Peyer's patch (tissue), 4 donors: ENCODE measurements at regions not wholly inside any gene's neighbourhood (a gene's known extent, or its start where the extent isn't known, plus 50 kb on each side); places are given as distances from the start of the nearest gene placed in this dataset.

ENCODE experiments used
- DNase-seq, 3 donors: peaks; one replicate each; pipeline ENCODE4 v3.0.0-alpha.2; 2017 to 2019
- H3K27ac ChIP-seq, 4 donors: fragments of 200-600 bp; sonication (generic); one replicate each; pipeline ENCODE4 v1.5.1; 2016 to 2019
- H3K27me3 ChIP-seq, 2 donors: fragments of 200-600 bp; sonication (generic); one replicate each; pipeline ENCODE4 v1.5.1; 2019
- H3K36me3 ChIP-seq, 3 donors: fragments of 200-600 bp; sonication (generic); one replicate each; pipeline ENCODE4 v1.5.1; 2016 to 2019
- H3K4me1 ChIP-seq, 4 donors: fragments of 200-600 bp; sonication (generic); one replicate each; pipeline ENCODE4 v1.5.1; 2016 to 2019
- H3K4me3 ChIP-seq, 4 donors: fragments of 200-600 bp; sonication (generic); 1 replicate in 3 of 4; 2 replicates in 1 of 4; pipeline ENCODE4 v1.5.1; 2016 to 2019; ENCODE audit warnings: mild to moderate bottlenecking in 1 of 4
- H3K9me3 ChIP-seq, 4 donors: fragments of 200-600 bp; sonication (generic); one replicate each; pipeline ENCODE4 v1.5.1; 2016 to 2019; ENCODE audit warnings: mild to moderate bottlenecking in 1 of 4
- CTCF ChIP-seq, 6 experiments: fragments of 450-650 bp in 4 of 6; fragments of 200-600 bp in 2 of 6; sonication (generic) in 1 of 6; IDR thresholded peaks; one replicate each; pipeline ENCODE4 v1.5.1; 2017 to 2019; ENCODE audit warnings: antibody characterized with exemption in 6 of 6, mild to moderate bottlenecking in 3 of 6, moderate library complexity in 1 of 6
- POLR2A ChIP-seq, 2 donors: fragments of 450-650 bp; IDR thresholded peaks; one replicate each; pipeline ENCODE4 v1.5.1; 2017; ENCODE audit warnings: antibody characterized with exemption in 2 of 2, mild to moderate bottlenecking in 2 of 2, moderate library complexity in 2 of 2

GRCh38 chr17:65444049-65444448 is 117.4 kb downstream of the AXIN2 start:
- no peak overlapping the region for H3K4me3 ChIP-seq
- H3K27ac ChIP-seq, result no peak overlapping the region
- H3K9me3 ChIP-seq, result no peaks in the 10 kb centered on the region
- DNase-seq, result no peak
- no peaks in the 10 kb centered on the region for H3K27me3 ChIP-seq
- H3K4me1 ChIP-seq, result no peaks in the 10 kb centered on the region
- TF ChIP-seq CTCF (IDR thresholded peaks at IDR 0.05), result no peak
- TF ChIP-seq POLR2A (IDR thresholded peaks at IDR 0.05), result no peak
- H3K36me3 ChIP-seq, result no peaks in the 10 kb centered on the region

GRCh38 chr17:65442691-65443090 is 118.8 kb downstream of the AXIN2 start:
- no peak for TF ChIP-seq CTCF (IDR thresholded peaks at IDR 0.05)
- TF ChIP-seq POLR2A (IDR thresholded peaks at IDR 0.05), result no peak
- Histone ChIP-seq H3K27ac (no peak overlapping the region), H3K27me3 (no peaks in the 10 kb centered on the region), H3K4me3 (no peak overlapping the region), H3K36me3 (no peaks in the 10 kb centered on the region), H3K4me1 (no peaks in the 10 kb centered on the region), H3K9me3 (no peaks in the 10 kb centered on the region)
- no peak for DNase-seq

DNA sequence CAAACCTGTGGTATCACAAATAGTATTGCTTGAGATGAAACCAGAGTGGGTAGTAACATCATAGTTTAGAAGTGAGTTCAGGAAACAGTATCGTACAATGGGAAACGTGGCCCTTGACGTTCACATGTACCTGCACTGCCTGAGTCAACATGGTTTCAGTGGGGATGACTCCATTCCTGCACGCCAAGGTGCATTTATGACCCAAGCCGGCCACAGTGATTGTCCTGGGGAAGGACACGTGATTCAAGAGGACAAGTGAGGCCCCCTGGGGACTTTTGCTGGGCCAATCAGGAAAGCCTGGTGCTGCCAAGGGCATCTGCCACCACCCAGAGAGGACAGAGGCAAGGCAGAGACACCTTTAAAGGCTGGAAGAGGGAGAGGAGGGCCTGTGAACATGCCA is 119.2 kb downstream of the AXIN2 start:
- Histone ChIP-seq H3K36me3 (no peaks in the 10 kb centered on the region), H3K27me3 (no peaks in the 10 kb centered on the region), H3K4me3 (no peak overlapping the region), H3K27ac (no peak overlapping the region), H3K9me3 (no peaks in the 10 kb centered on the region), H3K4me1 (no peaks in the 10 kb centered on the region)
- no peak for DNase-seq
- TF ChIP-seq CTCF (IDR thresholded peaks at IDR 0.05), result no peak
- no peak for TF ChIP-seq POLR2A (IDR thresholded peaks at IDR 0.05)

GRCh38 chr17:65441053-65441605 is 120.3 kb downstream of the AXIN2 start:
- H3K27me3 ChIP-seq, result no peaks in the 10 kb centered on the region
- H3K36me3 ChIP-seq, result no peaks in the 10 kb centered on the region
- no peaks in the 10 kb centered on the region for H3K4me1 ChIP-seq
- no peaks in the 10 kb centered on the region for H3K9me3 ChIP-seq
- no peak for TF ChIP-seq CTCF (IDR thresholded peaks at IDR 0.05)
- TF ChIP-seq POLR2A (IDR thresholded peaks at IDR 0.05), result no peak
- no peak overlapping the region for H3K27ac ChIP-seq
- no peak overlapping the region for H3K4me3 ChIP-seq
- DNase-seq, result no peak

GRCh38 chr17:65438708-65439294 is 122.6 kb downstream of the AXIN2 start:
- H3K36me3 ChIP-seq, result no peaks in the 10 kb centered on the region
- no peak for DNase-seq
- no peak overlapping the region for H3K4me3 ChIP-seq
- H3K9me3 ChIP-seq, result no peaks in the 10 kb centered on the region
- H3K4me1 ChIP-seq, result no peaks in the 10 kb centered on the region
- TF ChIP-seq CTCF (IDR thresholded peaks at IDR 0.05) (no peak), POLR2A (IDR thresholded peaks at IDR 0.05) (no peak)
- H3K27me3 ChIP-seq, result no peaks in the 10 kb centered on the region
- no peak overlapping the region for H3K27ac ChIP-seq

DNA sequence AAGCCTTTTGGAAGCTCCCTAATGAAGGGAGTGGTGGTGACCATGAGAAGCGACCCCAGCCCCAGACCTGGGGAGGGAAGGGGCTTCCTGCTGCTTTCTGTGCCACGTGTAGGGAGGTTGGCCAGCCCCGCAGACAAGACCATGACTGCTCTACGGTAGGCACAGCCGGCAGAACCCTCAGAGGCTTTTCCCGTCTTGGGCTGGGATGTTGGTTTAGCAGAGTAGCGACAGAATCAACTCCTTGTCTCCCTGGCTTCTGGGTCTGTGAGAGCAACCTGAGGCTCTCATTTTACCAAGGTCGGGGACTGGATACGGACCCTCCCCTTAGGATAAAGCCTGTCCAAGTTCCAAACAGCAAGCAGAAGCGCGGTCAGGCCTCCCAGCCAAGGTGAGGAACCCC is 123.3 kb downstream of the AXIN2 start:
- no peak for DNase-seq
- H3K9me3 ChIP-seq, result no peaks in the 10 kb centered on the region
- H3K36me3 ChIP-seq, result no peaks in the 10 kb centered on the region
- H3K4me3 ChIP-seq, result no peak overlapping the region
- no peak overlapping the region for H3K27ac ChIP-seq
- no peak for TF ChIP-seq CTCF (IDR thresholded peaks at IDR 0.05)
- no peak for TF ChIP-seq POLR2A (IDR thresholded peaks at IDR 0.05)
- no peaks in the 10 kb centered on the region for H3K27me3 ChIP-seq
- no peaks in the 10 kb centered on the region for H3K4me1 ChIP-seq
